HCEC 1CT (cell line): ENCODE measurements at regions not wholly inside any gene's neighbourhood (a gene's known extent, or its start where the extent isn't known, plus 50 kb on each side); places are given as distances from the start of the nearest gene placed in this dataset.
"Not testable (repeated sequence)": the region's sequence is repeated elsewhere in the genome, so short reads cannot be mapped to it uniquely, and the experiment has no call there.

Source experiments
- DNase-seq: peaks from one replicate; pipeline ENCODE4 v3.0.0-alpha.2; 2017

DNA sequence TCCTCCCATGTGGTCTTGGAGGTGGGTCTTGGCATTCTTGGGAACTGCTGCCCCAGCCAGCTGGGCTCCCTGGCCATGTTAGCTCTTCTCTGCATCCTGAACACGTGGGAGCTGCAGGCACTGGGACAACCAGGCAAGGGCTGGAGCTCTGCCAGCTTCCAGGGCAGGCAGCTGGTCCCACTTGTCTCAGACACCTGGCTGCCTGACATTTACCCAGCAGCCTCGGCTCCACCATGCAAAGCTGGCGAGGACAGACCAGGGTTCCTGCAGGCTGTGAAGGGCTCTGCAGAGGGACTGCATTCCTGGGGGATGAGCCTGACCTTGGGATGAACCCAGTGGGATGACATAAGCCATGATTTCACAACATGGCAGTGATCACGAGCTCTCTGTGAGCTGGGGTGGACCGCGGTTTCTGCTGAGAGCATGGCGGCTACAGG lies 99.0 kb upstream of the TSHZ3 start:
- DNase-seq: peak; percentile 60

GRCh38 chr19:31449379-31449778 lies 100.1 kb upstream of the TSHZ3 start:
- DNase-seq: no peak

- DNase-seq: no peak
Observed at GRCh38 chr19:31450696-31451095, 101.5 kb upstream of the TSHZ3 start.

DNA sequence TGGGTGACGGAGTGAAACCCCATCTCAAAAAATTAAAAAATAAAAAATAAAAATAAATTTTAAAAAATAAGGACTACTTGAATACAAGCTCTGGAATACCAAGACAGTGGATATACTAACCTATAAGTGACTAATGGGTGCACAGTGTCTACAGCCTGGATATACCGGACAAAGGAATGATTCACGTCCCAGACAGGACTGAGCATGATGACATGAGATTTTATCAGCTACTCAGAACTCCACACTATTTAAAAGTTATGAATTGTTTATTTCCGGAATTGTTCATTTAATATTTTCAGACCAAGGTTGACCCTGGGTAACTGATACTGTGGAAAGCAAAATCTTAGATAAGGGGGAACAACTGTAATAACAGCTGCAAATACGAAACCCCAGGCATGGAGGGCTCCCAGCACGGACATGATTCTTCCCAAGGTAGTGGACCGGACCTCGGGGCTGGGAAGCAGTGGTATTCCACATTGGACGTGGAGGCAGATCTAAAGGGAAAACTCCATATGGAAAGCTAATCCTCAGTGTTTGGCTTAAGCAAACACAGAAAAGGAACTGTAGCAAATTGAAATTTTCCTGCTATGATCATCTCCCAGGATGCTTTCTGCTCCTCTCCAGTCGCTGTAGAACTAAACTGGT lies 102.6 kb upstream of the TSHZ3 start:
- DNase-seq: no peak

DNA sequence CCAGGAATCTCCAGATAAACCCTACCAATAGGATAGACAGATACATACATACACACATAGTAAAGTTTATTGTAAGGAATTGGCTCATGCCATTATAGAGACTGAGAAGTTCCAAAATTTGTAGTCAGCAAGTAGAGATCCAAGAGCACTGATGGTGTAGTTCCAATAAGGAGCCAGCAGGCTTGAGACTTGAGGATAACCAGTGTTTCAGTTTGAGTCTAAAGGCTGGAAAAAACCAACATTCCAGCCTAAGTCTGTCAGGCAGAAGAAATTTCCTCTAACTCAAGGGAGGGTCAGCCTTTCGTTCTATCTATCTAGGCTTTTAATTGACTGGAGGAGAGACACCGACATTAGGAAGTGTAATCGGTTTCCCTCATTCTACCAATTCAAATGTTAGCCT lies 110.2 kb upstream of the TSHZ3 start:
- no peak for DNase-seq

DNA sequence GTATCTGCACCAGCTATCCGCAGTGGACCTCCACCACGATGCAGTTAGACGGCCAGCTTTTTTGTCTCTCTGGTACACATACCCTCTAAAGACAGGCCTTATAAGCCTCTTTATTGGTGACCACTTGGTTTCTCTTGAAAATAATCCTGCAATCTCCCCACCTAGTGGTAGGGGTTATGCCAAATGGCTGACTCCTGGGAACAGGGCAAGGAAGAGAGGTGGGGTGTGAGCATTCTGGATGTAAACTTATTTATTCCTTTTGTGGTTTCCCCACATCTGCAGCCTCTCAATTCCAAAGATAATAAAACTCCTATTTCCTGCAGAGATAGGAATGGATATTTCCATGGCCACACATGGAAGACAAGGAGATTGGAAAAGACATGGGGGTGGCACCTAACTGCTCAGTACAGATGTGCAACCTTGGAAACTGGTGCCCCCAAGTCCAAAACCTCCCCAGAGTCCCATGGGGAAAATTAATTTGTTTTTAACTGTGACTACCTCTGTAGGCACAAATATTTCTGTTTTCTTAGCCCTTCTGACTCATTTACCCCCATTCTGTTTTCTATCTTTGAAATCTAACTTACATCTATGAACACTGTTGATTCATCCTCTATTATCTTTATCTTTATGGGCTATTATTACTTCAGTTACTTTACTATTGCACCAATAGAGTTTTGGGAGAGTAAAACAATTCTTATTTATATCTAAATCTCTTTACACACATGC lies 112.7 kb upstream of the TSHZ3 start:
- no peak for DNase-seq

DNA sequence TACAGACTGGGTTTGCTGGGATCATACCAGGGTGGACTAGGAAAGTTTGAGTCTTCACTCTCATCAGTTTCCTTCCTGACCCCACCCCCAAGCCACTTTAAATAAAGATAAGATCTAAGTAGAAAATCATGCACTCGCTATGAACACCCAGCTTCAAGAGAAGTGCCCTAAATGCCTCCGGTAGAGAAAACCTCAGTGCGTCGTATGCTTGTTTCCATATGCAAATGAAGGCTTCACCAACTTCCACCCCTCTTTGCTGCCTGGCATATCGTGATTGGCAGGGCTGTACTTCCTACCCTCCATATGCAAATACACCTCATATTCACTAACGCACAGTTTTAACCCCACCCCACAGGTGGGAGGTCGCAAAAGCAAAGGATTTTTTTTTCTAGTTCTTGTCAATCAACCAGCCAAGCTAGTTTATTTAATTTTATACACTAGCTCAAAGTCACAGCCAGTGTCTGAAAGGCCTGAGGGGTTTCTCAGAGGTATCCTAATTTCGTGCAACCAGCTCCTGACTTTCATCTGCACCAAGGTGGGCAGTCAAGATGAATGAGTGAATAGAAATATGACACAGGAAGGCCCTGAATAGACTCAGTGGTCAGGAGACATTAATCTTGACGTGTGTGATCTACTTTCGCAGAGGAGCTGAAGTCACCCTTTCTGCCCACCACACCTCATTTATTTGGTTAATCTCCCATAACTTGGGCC lies 121.1 kb upstream of the TSHZ3 start:
- no peak for DNase-seq

GRCh38 chr19:31470952-31471351 lies 121.7 kb upstream of the TSHZ3 start:
- DNase-seq: no peak

- DNase-seq: no peak
Observed at GRCh38 chr19:31478241-31478640, 129.0 kb upstream of the TSHZ3 start.

- no peak for DNase-seq
Observed at GRCh38 chr19:31483226-31483857, 134.1 kb upstream of the TSHZ3 start.

GRCh38 chr19:31484858-31485410 lies 135.7 kb upstream of the TSHZ3 start:
- not testable (repeated sequence) for DNase-seq

GRCh38 chr19:31485472-31485871 lies 136.2 kb upstream of the TSHZ3 start:
- no peak for DNase-seq

GRCh38 chr19:31491242-31491641 lies 142.0 kb upstream of the TSHZ3 start:
- no peak for DNase-seq

DNA sequence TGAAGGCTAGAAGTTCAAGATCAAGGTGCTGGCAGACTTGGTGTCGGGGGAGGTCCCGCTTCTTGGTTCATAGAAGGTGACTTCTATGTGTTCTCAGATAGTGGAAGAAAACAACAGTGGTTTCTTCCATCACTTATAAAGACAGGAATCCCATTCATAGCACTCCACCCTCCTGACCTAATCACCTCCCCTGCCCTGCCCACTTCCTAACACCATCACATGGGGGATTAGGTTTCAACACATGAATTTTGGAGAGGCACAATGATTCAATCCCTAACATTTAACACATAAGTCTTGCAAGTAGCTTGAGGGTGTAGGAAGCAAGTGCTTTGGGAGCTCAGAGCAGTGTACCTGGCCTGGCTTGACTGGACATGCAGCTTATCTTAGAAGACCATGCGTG lies 142.8 kb upstream of the TSHZ3 start:
- DNase-seq: no peak

GRCh38 chr19:31496076-31496475 lies 146.8 kb upstream of the TSHZ3 start:
- DNase-seq: no peak

DNA sequence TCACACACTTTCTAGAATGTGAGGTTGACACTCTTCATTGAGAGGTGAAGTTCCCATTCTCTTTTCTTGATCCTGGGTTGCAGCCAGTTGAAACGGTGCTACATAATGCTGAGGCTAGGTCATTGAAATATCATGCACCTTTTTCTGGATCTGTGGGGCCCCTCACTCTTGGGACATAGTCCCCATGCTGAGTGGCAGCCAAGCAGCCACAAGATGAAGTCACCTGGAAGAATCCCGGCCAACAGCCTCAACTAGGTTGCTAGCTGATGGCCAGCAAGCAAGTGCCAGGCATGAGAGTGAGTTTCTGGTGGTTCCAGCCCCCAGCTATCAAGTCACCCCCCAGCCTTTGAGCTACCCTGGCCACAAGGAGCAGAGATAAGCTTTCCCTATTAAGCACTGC lies 148.5 kb upstream of the TSHZ3 start:
- DNase-seq: no peak

- no peak for DNase-seq
Observed at GRCh38 chr19:31498781-31499180, 149.5 kb upstream of the TSHZ3 start.

GRCh38 chr19:31499281-31500196 lies 150.3 kb upstream of the TSHZ3 start:
- DNase-seq: no peak

DNA sequence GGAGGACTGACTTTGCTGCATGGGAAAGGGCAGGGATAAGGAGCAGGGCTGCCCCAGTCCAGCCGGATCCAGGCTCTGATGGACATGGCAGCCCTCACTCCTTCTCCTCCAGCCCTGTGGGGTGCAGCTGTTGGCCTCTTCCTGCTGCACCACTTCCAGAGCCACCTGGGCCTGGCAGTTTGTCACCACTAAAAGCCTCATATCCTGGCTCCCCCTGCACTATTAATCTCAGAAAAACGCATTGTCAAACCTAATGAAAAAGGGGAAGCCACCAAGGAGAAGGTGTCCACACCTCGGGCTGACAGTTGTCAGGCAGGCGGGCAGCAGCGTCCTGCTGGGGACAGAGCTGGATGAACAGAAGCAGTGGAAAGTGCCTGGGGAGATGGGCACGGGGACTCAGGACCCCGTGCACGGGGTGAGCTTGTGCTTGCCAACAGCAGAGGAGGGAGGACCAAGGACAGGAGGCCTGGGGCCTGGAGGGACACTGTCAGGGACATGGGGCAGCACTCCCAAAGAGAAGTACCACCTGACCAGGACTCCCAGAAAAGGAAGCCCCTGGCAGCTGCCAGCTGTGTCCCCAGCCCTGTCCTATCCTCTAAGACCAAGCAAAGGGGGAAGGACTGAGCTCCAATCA lies 151.1 kb upstream of the TSHZ3 start:
- no peak for DNase-seq

DNA sequence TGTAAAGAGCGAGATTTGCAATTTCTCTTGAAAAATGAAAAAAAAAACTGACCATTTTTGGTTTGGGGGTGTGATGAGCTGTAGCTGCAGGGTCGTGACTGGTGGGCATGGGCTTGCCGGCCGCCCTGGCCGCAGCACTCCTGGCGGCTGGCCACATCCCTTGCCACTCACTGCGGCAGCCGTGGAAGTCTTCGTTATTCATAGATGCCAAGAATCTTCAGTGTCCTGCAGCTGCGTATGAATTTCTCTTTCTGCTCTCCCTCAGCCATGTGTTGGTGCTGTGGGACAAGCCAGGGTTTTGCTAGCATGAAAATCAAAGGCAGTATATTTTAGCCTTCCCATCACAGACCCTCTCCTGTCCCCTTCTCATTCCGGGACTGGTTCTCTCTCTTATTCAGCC lies 151.7 kb upstream of the TSHZ3 start:
- no peak for DNase-seq

DNA sequence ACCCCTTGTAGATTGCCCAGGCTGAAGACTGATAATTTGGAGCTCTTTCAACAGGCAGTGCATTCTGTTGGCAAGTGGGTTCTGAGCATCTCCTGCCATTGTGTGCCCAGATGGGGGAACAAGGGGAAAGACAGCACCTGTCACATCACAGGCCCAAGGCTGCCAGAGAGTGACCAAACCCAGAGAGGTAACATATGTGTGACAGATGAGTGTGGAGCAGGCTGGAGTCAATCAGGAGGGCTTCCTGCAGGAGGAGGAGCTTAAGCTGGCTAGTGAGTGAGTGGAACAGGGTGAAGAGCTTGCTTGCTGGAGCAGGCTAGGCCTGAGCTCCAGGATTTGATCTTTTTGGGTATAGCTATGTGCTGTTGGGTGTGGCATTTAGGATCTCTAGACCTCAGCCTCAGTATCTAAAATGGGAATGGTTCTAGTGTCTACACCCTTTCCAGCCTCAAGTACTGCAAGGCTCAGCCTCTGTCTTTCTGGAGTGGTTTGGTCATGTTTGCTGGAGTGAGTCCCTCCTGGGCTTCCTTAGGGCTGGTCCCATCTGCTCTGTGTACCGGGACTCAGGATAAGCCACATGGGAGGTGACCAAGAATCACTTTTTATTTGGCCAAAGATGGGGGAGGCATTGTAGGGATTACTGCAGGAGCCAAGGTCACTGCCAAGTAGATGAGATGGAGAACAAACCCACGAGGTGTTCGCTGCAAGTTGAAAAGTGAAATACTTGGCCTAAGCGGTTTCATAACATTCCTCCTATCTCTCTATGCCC lies 152.4 kb upstream of the TSHZ3 start:
- DNase-seq: no peak
